ENCODE measurements at regions not wholly inside any gene's neighbourhood (a gene's known extent, or its start where the extent isn't known, plus 50 kb on each side); places are given as distances from the start of the nearest gene placed in this dataset.
"Not testable (repeated sequence)": the region's sequence is repeated elsewhere in the genome, so short reads cannot be mapped to it uniquely, and the experiment has no call there.

GRCh38 chr13:87295636-87296035 is 375.5 kb upstream of the SLITRK5 start:
- in situ Hi-C loops (cut with HindIII; ENCODE audit: low pct_unique_long_range_greater_than_20kb, low sequenced_read_pairs) = no loop called here
- DNase-seq (ENCODE audit: low read depth in 1 of 2, low spot score in 1 of 2) = no peak
- no peak for TF ChIP-seq JUND (IDR thresholded peaks at IDR 0.05; ENCODE audit: low read depth)

- in situ Hi-C loops (cut with HindIII; ENCODE audit: low pct_unique_long_range_greater_than_20kb, low sequenced_read_pairs) = no loop called here
- no peak for DNase-seq (ENCODE audit: low read depth in 1 of 2, low spot score in 1 of 2)
- TF ChIP-seq JUND (IDR thresholded peaks at IDR 0.05; ENCODE audit: low read depth) = no peak
These were observed 369.1 kb upstream of the SLITRK5 start for GRCh38 chr13:87302034-87302433.

- in situ Hi-C loops (cut with HindIII; ENCODE audit: low pct_unique_long_range_greater_than_20kb, low sequenced_read_pairs) = no loop called here
- no peak for TF ChIP-seq JUND (IDR thresholded peaks at IDR 0.05; ENCODE audit: low read depth)
- DNase-seq (ENCODE audit: low read depth in 1 of 2, low spot score in 1 of 2) = no peak
These were observed 368.2 kb upstream of the SLITRK5 start for GRCh38 chr13:87302931-87303330.

GRCh38 chr13:87311165-87311564 is 360.0 kb upstream of the SLITRK5 start:
- in situ Hi-C loops (cut with HindIII; ENCODE audit: low pct_unique_long_range_greater_than_20kb, low sequenced_read_pairs) = no loop called here
- no peak for TF ChIP-seq JUND (IDR thresholded peaks at IDR 0.05; ENCODE audit: low read depth)
- DNase-seq (ENCODE audit: low read depth in 1 of 2, low spot score in 1 of 2) = no peak

- in situ Hi-C loops (cut with HindIII; ENCODE audit: low pct_unique_long_range_greater_than_20kb, low sequenced_read_pairs) = no loop called here
These were observed 356.3 kb upstream of the SLITRK5 start for GRCh38 chr13:87314822-87315221.

GRCh38 chr13:87322386-87322785 is 348.8 kb upstream of the SLITRK5 start:
- DNase-seq (ENCODE audit: low read depth in 1 of 2, low spot score in 1 of 2) = no peak
- TF ChIP-seq JUND (IDR thresholded peaks at IDR 0.05; ENCODE audit: low read depth) = no peak
- in situ Hi-C loops (cut with HindIII; ENCODE audit: low pct_unique_long_range_greater_than_20kb, low sequenced_read_pairs) = no loop called here

More at GRCh38 chr13:87314822-87315221, 356.3 kb upstream of the SLITRK5 start:
- no peak for DNase-seq (ENCODE audit: low read depth in 1 of 2, low spot score in 1 of 2)
- TF ChIP-seq JUND (IDR thresholded peaks at IDR 0.05; ENCODE audit: low read depth) = no peak

- in situ Hi-C loops (cut with HindIII; ENCODE audit: low pct_unique_long_range_greater_than_20kb, low sequenced_read_pairs) = no loop called here
- TF ChIP-seq JUND (IDR thresholded peaks at IDR 0.05; ENCODE audit: low read depth) = no peak
- DNase-seq (ENCODE audit: low read depth in 1 of 2, low spot score in 1 of 2) = no peak
These were observed 346.6 kb upstream of the SLITRK5 start for GRCh38 chr13:87324558-87324957.

- no peak for TF ChIP-seq JUND (IDR thresholded peaks at IDR 0.05; ENCODE audit: low read depth)
- peak in 1 of 2 experiments; percentile 64 for DNase-seq (ENCODE audit: low read depth in 1 of 2, low spot score in 1 of 2)
- in situ Hi-C loops (cut with HindIII; ENCODE audit: low pct_unique_long_range_greater_than_20kb, low sequenced_read_pairs) = no loop called here
These were observed 340.0 kb upstream of the SLITRK5 start for GRCh38 chr13:87331178-87331577.

- in situ Hi-C loops (cut with HindIII; ENCODE audit: low pct_unique_long_range_greater_than_20kb, low sequenced_read_pairs) = no loop called here
- no peak for TF ChIP-seq JUND (IDR thresholded peaks at IDR 0.05; ENCODE audit: low read depth)
- no peak for DNase-seq (ENCODE audit: low read depth in 1 of 2, low spot score in 1 of 2)
These were observed 337.6 kb upstream of the SLITRK5 start for GRCh38 chr13:87333599-87333998.

GRCh38 chr13:87334176-87334575 is 337.0 kb upstream of the SLITRK5 start:
- no peak for TF ChIP-seq JUND (IDR thresholded peaks at IDR 0.05; ENCODE audit: low read depth)
- in situ Hi-C loops (cut with HindIII; ENCODE audit: low pct_unique_long_range_greater_than_20kb, low sequenced_read_pairs) = no loop called here
- DNase-seq (ENCODE audit: low read depth in 1 of 2, low spot score in 1 of 2) = no peak

- DNase-seq (ENCODE audit: low read depth in 1 of 2, low spot score in 1 of 2); in situ Hi-C loops (cut with HindIII; ENCODE audit: low pct_unique_long_range_greater_than_20kb, low sequenced_read_pairs): not testable (repeated sequence)
These were observed 334.8 kb upstream of the SLITRK5 start for GRCh38 chr13:87336346-87336889.

- DNase-seq (ENCODE audit: low read depth in 1 of 2, low spot score in 1 of 2) = no peak
- no peak for TF ChIP-seq JUND (IDR thresholded peaks at IDR 0.05; ENCODE audit: low read depth)
- in situ Hi-C loops (cut with HindIII; ENCODE audit: low pct_unique_long_range_greater_than_20kb, low sequenced_read_pairs) = no loop called here
These were observed 327.0 kb upstream of the SLITRK5 start for GRCh38 chr13:87344176-87344575.

- DNase-seq (ENCODE audit: low read depth in 1 of 2, low spot score in 1 of 2) = no peak
- TF ChIP-seq JUND (IDR thresholded peaks at IDR 0.05; ENCODE audit: low read depth) = no peak
- in situ Hi-C loops (cut with HindIII; ENCODE audit: low pct_unique_long_range_greater_than_20kb, low sequenced_read_pairs) = no loop called here
These were observed 315.7 kb upstream of the SLITRK5 start for GRCh38 chr13:87355451-87355850.

- TF ChIP-seq JUND (IDR thresholded peaks at IDR 0.05; ENCODE audit: low read depth) = no peak
- DNase-seq (ENCODE audit: low read depth in 1 of 2, low spot score in 1 of 2) = no peak
- in situ Hi-C loops (cut with HindIII; ENCODE audit: low pct_unique_long_range_greater_than_20kb, low sequenced_read_pairs) = no loop called here
These were observed 314.9 kb upstream of the SLITRK5 start for GRCh38 chr13:87356314-87356713.

Data from T47D (cell line).